ENCODE measurements at regions not wholly inside any gene's neighbourhood (a gene's known extent, or its start where the extent isn't known, plus 50 kb on each side); places are given as distances from the start of the nearest gene placed in this dataset.

DNA sequence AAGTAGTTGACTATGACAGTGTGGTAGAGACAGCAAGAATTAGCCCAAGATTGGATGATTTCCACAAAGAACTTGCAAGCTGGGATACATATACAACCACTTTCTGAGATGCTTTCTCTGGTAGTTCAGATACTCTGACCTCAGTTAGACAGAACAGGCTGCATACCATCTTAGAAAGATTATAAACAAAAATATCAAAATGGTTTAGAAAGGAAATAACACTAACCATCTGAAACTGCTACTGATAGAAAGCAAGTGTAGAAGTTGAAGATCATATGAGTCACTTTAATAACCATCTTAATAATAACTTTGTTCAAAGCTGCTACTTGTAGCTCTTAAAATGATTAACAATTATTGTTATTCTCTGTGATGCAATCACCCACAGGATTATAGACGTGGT is 255.4 kb upstream of the TTC29 start:
- TF ChIP-seq, protein P1, sequence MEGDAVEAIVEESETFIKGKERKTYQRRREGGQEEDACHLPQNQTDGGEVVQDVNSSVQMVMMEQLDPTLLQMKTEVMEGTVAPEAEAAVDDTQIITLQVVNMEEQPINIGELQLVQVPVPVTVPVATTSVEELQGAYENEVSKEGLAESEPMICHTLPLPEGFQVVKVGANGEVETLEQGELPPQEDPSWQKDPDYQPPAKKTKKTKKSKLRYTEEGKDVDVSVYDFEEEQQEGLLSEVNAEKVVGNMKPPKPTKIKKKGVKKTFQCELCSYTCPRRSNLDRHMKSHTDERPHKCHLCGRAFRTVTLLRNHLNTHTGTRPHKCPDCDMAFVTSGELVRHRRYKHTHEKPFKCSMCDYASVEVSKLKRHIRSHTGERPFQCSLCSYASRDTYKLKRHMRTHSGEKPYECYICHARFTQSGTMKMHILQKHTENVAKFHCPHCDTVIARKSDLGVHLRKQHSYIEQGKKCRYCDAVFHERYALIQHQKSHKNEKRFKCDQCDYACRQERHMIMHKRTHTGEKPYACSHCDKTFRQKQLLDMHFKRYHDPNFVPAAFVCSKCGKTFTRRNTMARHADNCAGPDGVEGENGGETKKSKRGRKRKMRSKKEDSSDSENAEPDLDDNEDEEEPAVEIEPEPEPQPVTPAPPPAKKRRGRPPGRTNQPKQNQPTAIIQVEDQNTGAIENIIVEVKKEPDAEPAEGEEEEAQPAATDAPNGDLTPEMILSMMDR (IDR thresholded peaks at IDR 0.05) = no peak
- no peak for TF ChIP-seq POLR2A (IDR thresholded peaks at IDR 0.05)

Measured in Peyer's patch (tissue), 4 donors.